ENCODE measurements at regions not wholly inside any gene's neighbourhood (a gene's known extent, or its start where the extent isn't known, plus 50 kb on each side); places are given as distances from the start of the nearest gene placed in this dataset.

- TF ChIP-seq, protein P1, sequence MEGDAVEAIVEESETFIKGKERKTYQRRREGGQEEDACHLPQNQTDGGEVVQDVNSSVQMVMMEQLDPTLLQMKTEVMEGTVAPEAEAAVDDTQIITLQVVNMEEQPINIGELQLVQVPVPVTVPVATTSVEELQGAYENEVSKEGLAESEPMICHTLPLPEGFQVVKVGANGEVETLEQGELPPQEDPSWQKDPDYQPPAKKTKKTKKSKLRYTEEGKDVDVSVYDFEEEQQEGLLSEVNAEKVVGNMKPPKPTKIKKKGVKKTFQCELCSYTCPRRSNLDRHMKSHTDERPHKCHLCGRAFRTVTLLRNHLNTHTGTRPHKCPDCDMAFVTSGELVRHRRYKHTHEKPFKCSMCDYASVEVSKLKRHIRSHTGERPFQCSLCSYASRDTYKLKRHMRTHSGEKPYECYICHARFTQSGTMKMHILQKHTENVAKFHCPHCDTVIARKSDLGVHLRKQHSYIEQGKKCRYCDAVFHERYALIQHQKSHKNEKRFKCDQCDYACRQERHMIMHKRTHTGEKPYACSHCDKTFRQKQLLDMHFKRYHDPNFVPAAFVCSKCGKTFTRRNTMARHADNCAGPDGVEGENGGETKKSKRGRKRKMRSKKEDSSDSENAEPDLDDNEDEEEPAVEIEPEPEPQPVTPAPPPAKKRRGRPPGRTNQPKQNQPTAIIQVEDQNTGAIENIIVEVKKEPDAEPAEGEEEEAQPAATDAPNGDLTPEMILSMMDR (IDR thresholded peaks at IDR 0.05 in 4 of 5, conservative IDR thresholded peaks at IDR 0.05 in 1 of 5) = no peak
- TF ChIP-seq POLR2A (IDR thresholded peaks at IDR 0.05) = no peak
These were observed 136.4 kb downstream of the LINC00237 start for GRCh38 chr20:20969701-20970280.
